ENCODE measurements at regions not wholly inside any gene's neighbourhood (a gene's known extent, or its start where the extent isn't known, plus 50 kb on each side); places are given as distances from the start of the nearest gene placed in this dataset.
"Not testable (repeated sequence)": the region's sequence is repeated elsewhere in the genome, so short reads cannot be mapped to it uniquely, and the experiment has no call there.

DNA sequence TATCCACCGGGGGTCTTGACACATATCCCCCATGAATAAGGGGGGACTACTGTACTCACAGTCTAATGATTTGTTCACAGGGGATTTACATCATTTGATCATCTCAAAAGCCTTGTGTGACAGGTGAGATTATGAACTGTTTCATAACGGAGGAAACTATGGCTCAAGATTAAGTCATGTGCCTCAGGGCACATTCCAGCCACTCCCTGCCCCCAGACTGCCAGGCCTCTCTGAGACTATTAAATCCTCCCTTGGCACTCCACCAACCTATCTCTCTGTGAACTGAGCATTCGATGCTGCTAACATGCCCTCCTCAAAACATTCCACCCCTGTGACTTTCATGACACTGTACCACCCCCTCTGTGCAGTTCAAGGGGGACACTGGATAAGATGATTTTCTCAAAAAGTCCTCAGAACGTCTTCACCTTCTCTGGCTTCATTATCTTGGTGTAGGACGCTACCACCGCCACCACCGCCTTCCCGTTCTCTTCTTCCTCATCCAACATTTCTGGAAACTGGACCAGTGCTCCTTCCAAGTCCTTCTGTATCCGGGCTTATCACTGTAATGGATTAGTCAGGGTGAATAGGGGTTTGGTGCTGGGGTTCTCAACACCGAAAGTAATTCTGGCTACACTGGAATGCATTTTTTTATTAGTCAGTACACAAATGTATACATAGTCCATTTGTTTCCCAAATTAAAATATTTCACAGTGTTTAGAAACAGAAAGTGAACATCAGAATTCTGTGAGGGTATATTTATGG, 169.6 kb downstream of the KCNS3 start:
- H3K4me3 ChIP-seq (ENCODE audit: control insufficient read depth, low read depth, low read length): no peak overlapping the region
- TF ChIP-seq, protein P1, sequence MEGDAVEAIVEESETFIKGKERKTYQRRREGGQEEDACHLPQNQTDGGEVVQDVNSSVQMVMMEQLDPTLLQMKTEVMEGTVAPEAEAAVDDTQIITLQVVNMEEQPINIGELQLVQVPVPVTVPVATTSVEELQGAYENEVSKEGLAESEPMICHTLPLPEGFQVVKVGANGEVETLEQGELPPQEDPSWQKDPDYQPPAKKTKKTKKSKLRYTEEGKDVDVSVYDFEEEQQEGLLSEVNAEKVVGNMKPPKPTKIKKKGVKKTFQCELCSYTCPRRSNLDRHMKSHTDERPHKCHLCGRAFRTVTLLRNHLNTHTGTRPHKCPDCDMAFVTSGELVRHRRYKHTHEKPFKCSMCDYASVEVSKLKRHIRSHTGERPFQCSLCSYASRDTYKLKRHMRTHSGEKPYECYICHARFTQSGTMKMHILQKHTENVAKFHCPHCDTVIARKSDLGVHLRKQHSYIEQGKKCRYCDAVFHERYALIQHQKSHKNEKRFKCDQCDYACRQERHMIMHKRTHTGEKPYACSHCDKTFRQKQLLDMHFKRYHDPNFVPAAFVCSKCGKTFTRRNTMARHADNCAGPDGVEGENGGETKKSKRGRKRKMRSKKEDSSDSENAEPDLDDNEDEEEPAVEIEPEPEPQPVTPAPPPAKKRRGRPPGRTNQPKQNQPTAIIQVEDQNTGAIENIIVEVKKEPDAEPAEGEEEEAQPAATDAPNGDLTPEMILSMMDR (conservative IDR thresholded peaks at IDR 0.05; ENCODE audit: control insufficient read depth, insufficient read depth, low read depth, low read length): no peak

DNA sequence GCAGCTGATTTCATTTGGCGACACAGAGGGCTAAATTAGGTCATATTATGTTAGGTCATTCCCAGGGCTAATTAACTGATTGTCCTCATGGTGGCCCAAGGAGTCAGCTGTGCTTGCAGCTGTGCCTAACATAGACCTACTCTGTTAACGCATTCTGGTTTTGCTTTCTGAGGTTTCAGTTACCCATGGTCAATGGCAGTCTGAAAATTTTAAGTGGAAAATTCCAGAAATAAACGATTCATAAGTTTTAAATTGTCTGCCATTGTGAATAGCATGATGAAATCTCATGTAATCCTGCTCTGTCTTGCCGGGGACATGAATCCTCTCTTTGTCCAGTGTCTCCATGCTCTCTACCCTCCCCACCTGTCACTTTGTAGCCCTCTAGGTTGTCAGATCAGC, 168.7 kb downstream of the KCNS3 start:
- DNase-seq (ENCODE audit: low read depth): no peak
- no peak overlapping the region for H3K4me3 ChIP-seq (ENCODE audit: control insufficient read depth, low read depth, low read length)
- TF ChIP-seq, protein P1 (conservative IDR thresholded peaks at IDR 0.05; ENCODE audit: control insufficient read depth, insufficient read depth, low read depth, low read length): no peak

More for the DNA sequence above, 169.6 kb downstream of the KCNS3 start:
- DNase-seq (ENCODE audit: low read depth): no peak

DNA sequence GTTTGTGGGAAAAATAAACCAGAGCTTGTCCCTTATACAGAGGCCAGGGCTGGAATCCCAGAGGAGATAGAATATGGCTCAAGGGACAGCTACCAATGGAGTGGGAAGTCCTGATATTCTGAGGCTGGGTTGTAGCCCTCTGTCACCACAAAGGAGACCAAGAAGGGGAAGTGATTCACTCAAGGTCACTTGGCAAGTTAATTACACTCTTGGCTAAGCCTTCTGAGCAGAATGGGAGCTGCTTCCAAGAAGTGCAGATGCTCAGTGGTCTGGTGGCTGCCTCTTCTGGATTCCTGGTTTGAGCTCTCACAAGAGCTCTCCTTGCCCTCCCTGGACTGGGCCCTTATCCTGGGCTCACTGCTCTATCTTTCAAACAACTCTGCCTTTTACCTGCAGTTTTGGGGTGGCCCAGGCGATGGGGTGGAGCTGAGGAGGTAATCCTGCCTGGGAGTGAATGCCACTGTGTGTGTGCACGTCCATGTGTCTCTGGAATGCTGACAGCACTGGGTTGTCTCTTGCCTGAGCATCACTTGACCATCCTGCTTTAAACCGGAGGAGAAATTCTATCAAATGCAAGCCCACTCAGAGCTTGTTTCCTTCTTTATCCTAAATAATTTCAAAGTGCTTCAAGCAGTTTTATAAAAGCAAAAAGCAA, 168.2 kb downstream of the KCNS3 start:
- DNase-seq (ENCODE audit: low read depth): peak; percentile 32
- H3K4me3 ChIP-seq (ENCODE audit: control insufficient read depth, low read depth, low read length): no peak overlapping the region
- TF ChIP-seq, protein P1 (conservative IDR thresholded peaks at IDR 0.05; ENCODE audit: control insufficient read depth, insufficient read depth, low read depth, low read length): no peak

DNA sequence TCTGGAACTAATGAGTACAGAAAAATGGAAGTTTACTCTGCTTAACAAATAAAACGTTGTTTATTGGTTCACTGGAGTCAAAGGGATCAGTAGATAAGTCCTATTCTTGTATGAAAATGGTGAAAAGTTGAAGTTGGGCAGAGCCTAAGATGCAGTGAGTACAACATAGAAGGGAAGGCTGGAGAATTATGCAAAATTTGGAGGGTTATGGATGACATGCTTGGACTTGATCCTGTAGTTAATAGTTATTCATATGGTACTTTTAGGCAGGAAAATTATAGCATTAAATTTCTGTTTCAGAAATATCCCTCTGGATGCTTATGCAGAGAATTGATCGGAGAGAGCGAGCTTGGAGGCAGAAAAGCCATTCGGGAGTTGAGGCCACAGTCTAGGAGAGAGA, 167.6 kb downstream of the KCNS3 start:
- TF ChIP-seq, protein P1 (conservative IDR thresholded peaks at IDR 0.05; ENCODE audit: control insufficient read depth, insufficient read depth, low read depth, low read length): no peak
- H3K4me3 ChIP-seq (ENCODE audit: control insufficient read depth, low read depth, low read length): no peak overlapping the region

DNA sequence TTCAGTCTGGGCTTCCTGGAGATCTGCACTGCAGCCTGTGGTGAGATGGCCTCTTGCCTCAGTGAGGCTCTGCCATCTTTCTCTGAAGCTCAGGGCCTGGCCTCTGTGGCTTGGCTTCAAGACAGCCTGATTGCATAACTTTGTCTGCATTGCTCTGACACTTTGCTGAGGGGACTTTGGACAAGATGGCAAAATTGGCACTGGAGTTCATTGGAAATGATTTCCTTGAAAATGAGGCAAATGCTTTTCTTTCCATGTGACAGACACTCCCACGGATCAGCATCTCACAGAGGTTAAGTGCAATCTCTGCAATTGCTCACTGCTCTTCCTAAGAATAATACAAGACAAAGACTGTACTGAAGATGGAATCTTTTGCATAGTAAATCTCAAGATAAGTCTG, 166.8 kb downstream of the KCNS3 start:
- TF ChIP-seq, protein P1 (conservative IDR thresholded peaks at IDR 0.05; ENCODE audit: control insufficient read depth, insufficient read depth, low read depth, low read length): no peak
- no peak overlapping the region for H3K4me3 ChIP-seq (ENCODE audit: control insufficient read depth, low read depth, low read length)
- no peak for DNase-seq (ENCODE audit: low read depth)

More for the DNA sequence above, 167.6 kb downstream of the KCNS3 start:
- DNase-seq (ENCODE audit: low read depth): no peak

DNA sequence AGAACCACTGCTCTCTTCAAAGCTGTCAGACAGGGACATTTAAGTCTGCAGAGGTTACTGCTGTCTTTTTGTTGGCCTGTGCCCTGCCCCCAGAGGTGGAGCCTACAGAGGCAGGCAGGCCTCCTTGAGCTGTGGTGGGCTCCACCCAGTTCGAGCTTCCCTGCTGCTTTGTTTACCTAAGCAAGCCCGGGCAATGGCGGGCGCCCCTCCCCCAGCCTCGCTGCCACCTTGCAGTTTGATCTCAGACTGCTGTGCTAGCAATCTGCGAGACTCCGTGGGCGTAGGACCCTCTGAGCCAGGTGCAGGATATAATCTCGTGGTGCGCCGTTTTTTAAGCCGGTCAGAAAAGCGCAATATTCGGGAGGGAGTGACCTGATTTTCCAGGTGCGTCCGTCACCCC, 138.9 kb downstream of the KCNS3 start:
- DNase-seq (ENCODE audit: low read depth); H3K4me3 ChIP-seq (ENCODE audit: control insufficient read depth, low read depth, low read length): not testable (repeated sequence)

DNA sequence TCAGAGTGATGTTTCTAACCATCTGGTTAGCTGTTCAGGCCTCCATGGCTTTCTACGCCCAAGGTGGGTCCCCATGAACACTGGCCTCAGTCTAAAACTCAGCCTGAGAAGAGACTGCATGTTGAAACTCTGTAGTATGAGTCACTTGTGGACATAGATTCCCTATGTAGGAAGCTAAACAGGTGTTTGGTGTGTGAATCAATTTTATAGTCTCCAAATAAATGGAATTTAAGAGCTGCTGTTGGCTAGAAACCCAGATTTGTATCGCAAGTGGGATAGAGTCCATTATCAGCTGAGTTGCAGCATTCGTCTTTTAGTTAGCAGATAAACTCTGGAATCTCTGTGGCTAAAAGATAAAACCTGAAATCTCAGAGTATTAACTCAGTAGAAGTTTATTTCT, 131.4 kb downstream of the KCNS3 start:
- TF ChIP-seq, protein P1 (conservative IDR thresholded peaks at IDR 0.05; ENCODE audit: control insufficient read depth, insufficient read depth, low read depth, low read length): no peak
- no peak for DNase-seq (ENCODE audit: low read depth)
- no peak overlapping the region for H3K4me3 ChIP-seq (ENCODE audit: control insufficient read depth, low read depth, low read length)

Measured in fibroblast of mammary gland (primary cell).